Panc1 (cell line): ENCODE measurements at regions not wholly inside any gene's neighbourhood (a gene's known extent, or its start where the extent isn't known, plus 50 kb on each side); places are given as distances from the start of the nearest gene placed in this dataset.

Source experiments
- ATAC-seq: fragments of 200-7000 bp; cut with Tn5 transposase; 2 replicates; pipeline ENCODE4 v1.9.1; 2020; ENCODE audit warnings: mild to moderate bottlenecking, moderate library complexity
- BruUV-seq: library from RNA; stranded (reverse); fragments of 400-500 nt; replicated peaks from 2 replicates; lab custom pipeline; 2021; lab: Mats Ljungman, UMichigan
- CTCF ChIA-PET: fragments of 300-600 bp; sonication (Branson Sonifier 250); formaldehyde crosslinking; loops from one replicate; lab custom pipeline; 2022; ENCODE audit warnings: antibody characterized with exemption; lab: Charles Lee
- POLR2A ChIA-PET: fragments of 300-600 bp; sonication (Branson Sonifier 250); formaldehyde crosslinking; loops from one replicate; lab custom pipeline; 2022; ENCODE audit warnings: antibody characterized with exemption; lab: Charles Lee
- DNase-seq: peaks from one replicate; pipeline ENCODE4 v3.0.0-alpha.2; 2010; ENCODE audit warnings: low read depth, low spot score
- H3K27ac ChIP-seq: 2 replicates; pipeline ENCODE4 v1.5.1; 2011; ENCODE audit warnings: mild to moderate bottlenecking, low read length, inconsistent platforms
- H3K27me3 ChIP-seq: fragments of 200-500 bp; sonication (Bioruptor generic); 2 replicates; pipeline ENCODE4 v1.6.0; 2014; ENCODE audit warnings: low read length, inconsistent platforms; ENCODE audit not compliant: control insufficient read depth, insufficient read depth
- H3K36me3 ChIP-seq: fragments of 200-500 bp; sonication (Bioruptor generic); 2 replicates; pipeline ENCODE4 v1.5.1; 2014; ENCODE audit warnings: inconsistent platforms, mild to moderate bottlenecking, low read length, moderate library complexity; ENCODE audit not compliant: control insufficient read depth, insufficient read depth
- H3K4me1 ChIP-seq: 2 replicates; pipeline ENCODE4 v1.5.1; 2011; ENCODE audit warnings: inconsistent platforms, mild to moderate bottlenecking, low read length, moderate library complexity; ENCODE audit not compliant: control insufficient read depth, insufficient read depth
- H3K4me3 ChIP-seq, 2 experiments: 2 replicates each; pipeline ENCODE4 v1.5.1; 2011 to 2012; ENCODE audit warnings: low read depth in 2 of 2, low read length in 2 of 2, mild to moderate bottlenecking in 2 of 2, inconsistent platforms in 1 of 2, moderate library complexity in 1 of 2
- H3K9me3 ChIP-seq: fragments of 200-500 bp; sonication (Bioruptor generic); 2 replicates; pipeline ENCODE4 v1.5.1; 2014; ENCODE audit warnings: low read depth, mild to moderate bottlenecking, inconsistent platforms, low read length, moderate library complexity; ENCODE audit not compliant: control insufficient read depth, insufficient read depth
- CTCF ChIP-seq: fragments of 450-650 bp; IDR thresholded peaks from 2 replicates; pipeline ENCODE4 v1.5.1; 2017; ENCODE audit warnings: mild to moderate bottlenecking
- POLR2AphosphoS5 ChIP-seq: IDR thresholded peaks from 2 replicates; pipeline ENCODE4 v1.6.1; 2012; ENCODE audit warnings: mild to moderate bottlenecking, low read depth, low read length, moderate library complexity
- REST ChIP-seq, 2 experiments: IDR thresholded peaks; 2 replicates each; pipeline ENCODE4 v1.6.1; 2011 to 2012; ENCODE audit warnings: low read depth in 2 of 2, control low read depth in 1 of 2, low read length in 1 of 2, mild to moderate bottlenecking in 1 of 2, moderate library complexity in 1 of 2; ENCODE audit not compliant: insufficient read depth in 1 of 2
- SIN3A ChIP-seq: IDR thresholded peaks from 2 replicates; pipeline ENCODE4 v1.6.1; 2012; ENCODE audit warnings: low read depth, mild to moderate bottlenecking, low read length, moderate library complexity, borderline replicate concordance; ENCODE audit not compliant: insufficient read depth
- TCF7L2 ChIP-seq: IDR thresholded peaks from 2 replicates; pipeline ENCODE4 v1.6.1; 2011; ENCODE audit warnings: mild to moderate bottlenecking, low read depth, low read length, inconsistent platforms
- in situ Hi-C: cut with HindIII; loops from 2 replicates; pipeline ENCODE4 v1.10.0; 2016; ENCODE audit warnings: low sequenced_read_pairs, low pct_unique_long_range_greater_than_20kb
- intact Hi-C: fragments of 100-400 bp; cut with micrococcal nuclease; formaldehyde crosslinking; loops from one replicate; pipeline ENCODE4 v1.10.0; 2022; ENCODE audit not compliant: unreplicated experiment

GRCh38 chr3:162287600-162287999, 791.0 kb downstream of the OTOL1 start:
- ChIA-PET POLR2A (no interaction called here), CTCF (no interaction called here)
- BruUV-seq, result no TSS peak

GRCh38 chr3:162292409-162292808, 795.8 kb downstream of the OTOL1 start:
- Histone ChIP-seq H3K27ac (no peak overlapping the region), H3K9me3 (peaks cover 7% of the 10 kb centered on the region; the same call in 1 of the 2 replicates), H3K36me3 (no peaks in the 10 kb centered on the region), H3K4me3 (no peak overlapping the region), H3K27me3 (no peaks in the 10 kb centered on the region), H3K4me1 (peaks cover 14% of the 10 kb centered on the region)
- DNase-seq, result no peak
- intact Hi-C loops (no loop called here), in situ Hi-C loops (no loop called here)
- ChIA-PET CTCF (no interaction called here), POLR2A (no interaction called here)
- no TSS peak for BruUV-seq
- ATAC-seq, result no peak
- no peak for TF ChIP-seq REST (IDR thresholded peaks at IDR 0.05; ENCODE audit: insufficient read depth in 1 of 2, low read depth in 2 of 2, low read length in 1 of 2)
- no peak for TF ChIP-seq TCF7L2
- no peak for TF ChIP-seq CTCF
- TF ChIP-seq SIN3A, result no peak
- no peak for TF ChIP-seq POLR2AphosphoS5

More at GRCh38 chr3:162287600-162287999, 791.0 kb downstream of the OTOL1 start:
- in situ Hi-C loops (no loop called here), intact Hi-C loops (no loop called here)
- ATAC-seq, result no peak
- DNase-seq, result no peak
- Histone ChIP-seq H3K9me3 (no peaks in the 10 kb centered on the region; the same call in 1 of the 2 replicates), H3K27me3 (no peaks in the 10 kb centered on the region), H3K36me3 (no peaks in the 10 kb centered on the region), H3K27ac (no peak overlapping the region), H3K4me3 (no peak overlapping the region), H3K4me1 (no peaks in the 10 kb centered on the region)
- no peak for TF ChIP-seq REST (IDR thresholded peaks at IDR 0.05; ENCODE audit: insufficient read depth in 1 of 2, low read depth in 2 of 2, low read length in 1 of 2)
- no peak for TF ChIP-seq CTCF
- TF ChIP-seq SIN3A, result no peak
- TF ChIP-seq TCF7L2, result no peak
